Neural crest cell (in vitro differentiated cells): ENCODE measurements at regions not wholly inside any gene's neighbourhood (a gene's known extent, or its start where the extent isn't known, plus 50 kb on each side); places are given as distances from the start of the nearest gene placed in this dataset.

Experiments
- DNase-seq: peaks from one replicate; pipeline ENCODE4 v3.0.0; 2021; ENCODE audit warnings: low read depth, mixed read lengths, low spot score
- H3K27ac Mint-ChIP-seq: one replicate; pipeline ENCODE4 v1.8.0; 2021; ENCODE audit warnings: mild to moderate bottlenecking, mixed read lengths; ENCODE audit not compliant: unreplicated experiment
- H3K27me3 Mint-ChIP-seq: 2 replicates; pipeline ENCODE4 v1.8.0; 2021; ENCODE audit warnings: low read depth, mild to moderate bottlenecking, mixed read lengths
- H3K36me3 Mint-ChIP-seq: 2 replicates; pipeline ENCODE4 v1.8.0; 2021; ENCODE audit warnings: low read depth, mild to moderate bottlenecking, mixed read lengths
- H3K4me1 Mint-ChIP-seq: 2 replicates; pipeline ENCODE4 v1.8.0; 2021; ENCODE audit warnings: mixed read lengths
- H3K4me3 Mint-ChIP-seq: one replicate; pipeline ENCODE4 v1.8.0; 2021; ENCODE audit warnings: mild to moderate bottlenecking, mixed read lengths
- H3K9me3 Mint-ChIP-seq: 2 replicates; pipeline ENCODE4 v1.8.0; 2021; ENCODE audit warnings: mixed read lengths
- TF ChIP-seq, protein P1 (sequence below): fragments of 200-600 bp; sonication (generic); conservative IDR thresholded peaks from 2 replicates; pipeline ENCODE4 v1.5.0; 2021; ENCODE audit warnings: antibody characterized with exemption, mild to moderate bottlenecking

DNA sequence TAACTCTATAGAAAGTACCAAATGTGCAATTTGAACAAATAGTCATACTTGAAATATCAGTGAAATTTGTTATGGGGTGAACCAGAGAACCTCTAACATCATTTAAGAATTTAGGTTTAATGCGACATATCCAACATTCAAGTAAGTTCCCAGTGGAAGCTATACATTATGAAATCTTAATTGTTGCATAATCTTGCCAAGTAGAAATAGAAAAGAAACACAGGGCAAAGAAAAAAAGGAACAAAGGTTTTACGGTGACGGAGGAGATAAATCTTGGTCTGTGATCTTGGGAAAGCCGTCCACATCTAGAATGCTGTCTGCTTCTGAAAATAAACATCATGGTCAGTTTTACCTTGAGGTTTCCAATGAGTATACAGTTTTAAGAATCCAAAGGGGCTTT is 445.7 kb downstream of the RFC3 start:
- Mint-ChIP-seq H3K27me3 (no peaks in the 10 kb centered on the region), H3K27ac (no peak overlapping the region), H3K4me3 (no peak overlapping the region), H3K4me1 (no peaks in the 10 kb centered on the region), H3K36me3 (no peaks in the 10 kb centered on the region), H3K9me3 (no peaks in the 10 kb centered on the region)
- no peak for DNase-seq
- TF ChIP-seq, protein P1, sequence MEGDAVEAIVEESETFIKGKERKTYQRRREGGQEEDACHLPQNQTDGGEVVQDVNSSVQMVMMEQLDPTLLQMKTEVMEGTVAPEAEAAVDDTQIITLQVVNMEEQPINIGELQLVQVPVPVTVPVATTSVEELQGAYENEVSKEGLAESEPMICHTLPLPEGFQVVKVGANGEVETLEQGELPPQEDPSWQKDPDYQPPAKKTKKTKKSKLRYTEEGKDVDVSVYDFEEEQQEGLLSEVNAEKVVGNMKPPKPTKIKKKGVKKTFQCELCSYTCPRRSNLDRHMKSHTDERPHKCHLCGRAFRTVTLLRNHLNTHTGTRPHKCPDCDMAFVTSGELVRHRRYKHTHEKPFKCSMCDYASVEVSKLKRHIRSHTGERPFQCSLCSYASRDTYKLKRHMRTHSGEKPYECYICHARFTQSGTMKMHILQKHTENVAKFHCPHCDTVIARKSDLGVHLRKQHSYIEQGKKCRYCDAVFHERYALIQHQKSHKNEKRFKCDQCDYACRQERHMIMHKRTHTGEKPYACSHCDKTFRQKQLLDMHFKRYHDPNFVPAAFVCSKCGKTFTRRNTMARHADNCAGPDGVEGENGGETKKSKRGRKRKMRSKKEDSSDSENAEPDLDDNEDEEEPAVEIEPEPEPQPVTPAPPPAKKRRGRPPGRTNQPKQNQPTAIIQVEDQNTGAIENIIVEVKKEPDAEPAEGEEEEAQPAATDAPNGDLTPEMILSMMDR = no peak

DNA sequence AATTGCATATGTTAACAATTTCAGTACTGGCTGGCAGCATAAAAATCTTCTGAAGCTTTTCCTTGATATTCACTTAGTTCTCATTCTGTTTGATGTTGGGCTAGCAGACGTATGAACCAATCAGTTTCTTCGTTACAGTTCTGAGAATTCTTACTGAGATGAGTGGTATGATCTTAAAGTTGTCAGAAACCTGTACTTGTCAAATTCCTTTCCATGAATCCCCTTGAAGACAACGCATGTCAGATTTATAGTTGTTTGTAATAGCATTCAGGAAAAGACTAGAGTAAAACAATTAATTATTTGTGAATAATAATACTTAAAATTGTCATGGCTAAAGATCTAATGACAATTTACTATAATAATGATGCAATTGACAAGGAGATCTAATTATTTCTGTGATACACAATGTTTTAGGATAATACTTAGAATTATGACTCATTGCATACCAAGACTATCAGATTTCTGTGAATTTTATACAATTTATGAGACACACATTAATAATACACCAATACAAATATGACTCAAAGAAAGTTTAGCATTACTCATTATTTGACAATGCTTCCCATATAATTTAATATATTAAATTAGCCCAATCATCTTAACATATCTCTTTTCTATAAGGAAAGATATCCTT is 447.2 kb downstream of the RFC3 start:
- no peaks in the 10 kb centered on the region for H3K4me1 Mint-ChIP-seq
- H3K27me3 Mint-ChIP-seq = no peaks in the 10 kb centered on the region
- no peak for DNase-seq
- TF ChIP-seq, protein P1 = no peak
- no peaks in the 10 kb centered on the region for H3K9me3 Mint-ChIP-seq
- no peaks in the 10 kb centered on the region for H3K36me3 Mint-ChIP-seq
- H3K27ac Mint-ChIP-seq = no peak overlapping the region
- no peak overlapping the region for H3K4me3 Mint-ChIP-seq

DNA sequence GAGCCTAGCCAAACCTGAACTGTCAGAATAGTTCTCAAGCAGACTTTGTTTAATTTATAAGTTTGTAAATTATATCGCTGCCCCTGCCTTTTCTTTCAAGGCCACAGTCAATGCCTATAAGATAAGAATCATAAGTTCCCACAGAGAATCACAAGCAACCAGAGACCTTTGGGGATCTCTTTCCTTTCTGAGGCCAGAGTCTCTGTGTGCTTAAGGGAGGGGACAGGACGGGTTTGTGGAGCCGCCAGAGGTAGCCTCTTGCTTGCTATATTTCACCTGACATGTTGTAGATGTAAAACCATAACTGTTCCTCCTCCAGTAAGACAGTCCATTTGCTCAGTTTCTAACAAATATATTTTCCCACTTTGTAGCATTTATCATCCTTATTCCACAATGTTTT is 458.8 kb downstream of the RFC3 start:
- no peaks in the 10 kb centered on the region for H3K36me3 Mint-ChIP-seq
- H3K27ac Mint-ChIP-seq = no peak overlapping the region
- DNase-seq = no peak
- no peaks in the 10 kb centered on the region for H3K27me3 Mint-ChIP-seq
- no peak overlapping the region for H3K4me3 Mint-ChIP-seq
- H3K9me3 Mint-ChIP-seq = peaks cover 2% of the 10 kb centered on the region
- TF ChIP-seq, protein P1 = no peak
- no peaks in the 10 kb centered on the region for H3K4me1 Mint-ChIP-seq

DNA sequence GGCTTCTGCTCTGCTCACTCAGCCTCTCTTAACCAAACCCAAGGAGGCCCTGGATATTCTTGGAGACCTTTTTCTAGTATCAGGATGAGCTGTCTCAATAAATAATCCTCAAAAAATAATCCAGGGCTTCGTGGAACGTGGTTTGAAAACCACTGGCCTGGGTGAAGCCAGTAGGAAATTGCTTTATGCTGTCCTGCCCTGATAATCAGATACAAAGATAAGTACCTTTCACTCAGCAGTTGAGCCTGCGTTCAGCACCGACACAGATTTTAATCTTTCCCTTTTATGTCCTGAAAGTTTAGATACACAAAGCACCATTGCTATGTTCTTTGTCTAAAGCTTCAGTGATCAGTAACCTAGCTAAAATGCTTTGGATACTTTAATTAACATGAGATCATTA is 460.0 kb downstream of the RFC3 start:
- no peak overlapping the region for H3K27ac Mint-ChIP-seq

DNA sequence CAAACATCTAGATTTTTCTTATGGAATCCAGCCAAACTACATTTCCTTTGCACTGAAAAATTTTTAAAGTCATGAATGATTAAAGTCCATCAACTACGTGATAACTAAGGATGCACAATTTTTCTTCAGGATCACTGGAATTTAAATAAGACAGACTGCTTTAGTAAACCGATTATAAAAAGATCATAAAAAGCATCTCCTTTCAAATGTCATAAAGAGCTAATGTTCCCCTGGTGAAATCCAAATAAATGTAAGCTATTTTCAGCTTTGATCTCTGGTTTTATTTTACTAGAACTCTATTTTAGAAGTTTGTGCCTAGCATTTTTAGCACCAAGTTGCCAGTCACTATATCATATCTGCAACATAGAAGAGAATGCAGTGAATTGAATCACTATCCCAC is 460.8 kb downstream of the RFC3 start:
- Mint-ChIP-seq H3K36me3 (peaks cover 5% of the 10 kb centered on the region), H3K9me3 (peaks cover 9% of the 10 kb centered on the region), H3K27me3 (no peaks in the 10 kb centered on the region), H3K27ac (no peak overlapping the region), H3K4me1 (no peaks in the 10 kb centered on the region), H3K4me3 (no peak overlapping the region)
- TF ChIP-seq, protein P1 = no peak
- DNase-seq = no peak

More for the DNA sequence above, 460.0 kb downstream of the RFC3 start:
- TF ChIP-seq, protein P1 = no peak
- H3K4me3 Mint-ChIP-seq = no peak overlapping the region
- no peaks in the 10 kb centered on the region for H3K27me3 Mint-ChIP-seq
- DNase-seq = no peak
- H3K36me3 Mint-ChIP-seq = peaks cover 3% of the 10 kb centered on the region
- H3K4me1 Mint-ChIP-seq = no peaks in the 10 kb centered on the region
- H3K9me3 Mint-ChIP-seq = peaks cover 7% of the 10 kb centered on the region
